ENCODE measurements at regions not wholly inside any gene's neighbourhood (a gene's known extent, or its start where the extent isn't known, plus 50 kb on each side); places are given as distances from the start of the nearest gene placed in this dataset.

DNA sequence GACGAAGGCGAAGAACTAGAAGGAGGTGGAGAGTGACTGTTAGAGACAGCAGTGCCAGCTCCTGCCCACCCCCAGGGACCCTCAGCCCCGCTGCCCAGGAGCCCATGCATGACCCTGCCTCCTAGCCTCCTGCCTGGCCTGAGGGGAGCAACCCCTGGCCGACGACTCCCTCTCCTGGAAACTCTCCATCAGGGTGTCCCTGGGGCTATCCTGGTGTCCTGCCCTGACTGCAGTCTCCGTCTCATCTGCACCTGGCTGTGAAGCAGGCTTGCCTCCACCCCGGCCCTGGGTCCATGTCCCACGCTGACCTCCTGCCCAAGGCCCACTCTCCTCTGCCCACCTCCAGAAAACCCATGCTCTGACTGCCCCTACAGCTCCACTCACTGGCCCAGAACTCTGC, 120.2 kb downstream of the RPIA start:
- H3K9ac ChIP-seq (ENCODE audit: low read length) = no peak overlapping the region; the same call in 1 of the 2 replicates
- H3K4me1 ChIP-seq (ENCODE audit: low read length) = peaks cover 20% of the 10 kb centered on the region
- no peaks in the 10 kb centered on the region for H3K27me3 ChIP-seq (ENCODE audit: low read length)
- DNase-seq = no peak
- no peak overlapping the region for H2AFZ ChIP-seq (ENCODE audit: low read length)
- no peaks in the 10 kb centered on the region for H3K36me3 ChIP-seq (ENCODE audit: insufficient read depth, low read length)
- peaks cover 7% of the 10 kb centered on the region; the same call in 1 of the 2 replicates for H3K9me3 ChIP-seq (ENCODE audit: low read length)
- no peak overlapping the region for H3K4me2 ChIP-seq (ENCODE audit: low read depth, low read length, poor library complexity, severe bottlenecking)
- H3K4me3 ChIP-seq (ENCODE audit: low read length) = no peak overlapping the region
- H3K9me2 ChIP-seq (replicated peaks; ENCODE audit: insufficient read depth, low read length) = no peaks in the 10 kb centered on the region
- H3K79me2 ChIP-seq (ENCODE audit: low read length) = no peaks in the 10 kb centered on the region
- no peak overlapping the region for H3K27ac ChIP-seq (ENCODE audit: low read length)
- H4K20me1 ChIP-seq (ENCODE audit: insufficient read depth, low read depth, low read length) = no peaks in the 10 kb centered on the region

DNA sequence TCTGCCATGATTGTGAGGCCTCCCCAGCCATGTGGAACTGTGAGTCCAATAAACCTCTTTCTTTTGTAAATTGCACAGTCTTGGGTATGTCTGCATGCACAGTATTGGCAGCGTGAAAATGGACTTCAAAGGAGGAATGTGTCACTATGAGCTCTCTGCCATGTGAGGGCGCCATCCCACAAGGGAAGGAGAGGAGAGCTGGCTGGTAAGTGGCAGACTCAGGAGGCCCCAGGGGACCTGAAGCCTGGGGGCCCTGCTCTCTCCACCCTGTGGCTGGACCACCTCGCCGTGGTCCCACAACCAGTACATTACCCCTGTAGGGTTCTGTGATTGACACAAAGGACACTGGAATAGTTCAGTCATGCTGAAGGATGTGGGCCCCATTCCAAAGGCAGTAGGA, 122.1 kb downstream of the RPIA start:
- no peak overlapping the region for H3K27ac ChIP-seq (ENCODE audit: low read length)
- H3K79me2 ChIP-seq (ENCODE audit: low read length) = no peaks in the 10 kb centered on the region
- H3K36me3 ChIP-seq (ENCODE audit: insufficient read depth, low read length) = no peaks in the 10 kb centered on the region
- H3K4me2 ChIP-seq (ENCODE audit: low read depth, low read length, poor library complexity, severe bottlenecking) = no peak overlapping the region
- no peak overlapping the region for H2AFZ ChIP-seq (ENCODE audit: low read length)
- H3K4me3 ChIP-seq (ENCODE audit: low read length) = no peak overlapping the region
- no peaks in the 10 kb centered on the region for H3K27me3 ChIP-seq (ENCODE audit: low read length)
- H4K20me1 ChIP-seq (ENCODE audit: insufficient read depth, low read depth, low read length) = no peaks in the 10 kb centered on the region
- DNase-seq = peak; percentile 88
- peaks cover 7% of the 10 kb centered on the region; the same call in 1 of the 2 replicates for H3K9me3 ChIP-seq (ENCODE audit: low read length)
- H3K4me1 ChIP-seq (ENCODE audit: low read length) = peaks cover 20% of the 10 kb centered on the region
- H3K9ac ChIP-seq (ENCODE audit: low read length) = no peak overlapping the region
- H3K9me2 ChIP-seq (replicated peaks; ENCODE audit: insufficient read depth, low read length) = no peaks in the 10 kb centered on the region

DNA sequence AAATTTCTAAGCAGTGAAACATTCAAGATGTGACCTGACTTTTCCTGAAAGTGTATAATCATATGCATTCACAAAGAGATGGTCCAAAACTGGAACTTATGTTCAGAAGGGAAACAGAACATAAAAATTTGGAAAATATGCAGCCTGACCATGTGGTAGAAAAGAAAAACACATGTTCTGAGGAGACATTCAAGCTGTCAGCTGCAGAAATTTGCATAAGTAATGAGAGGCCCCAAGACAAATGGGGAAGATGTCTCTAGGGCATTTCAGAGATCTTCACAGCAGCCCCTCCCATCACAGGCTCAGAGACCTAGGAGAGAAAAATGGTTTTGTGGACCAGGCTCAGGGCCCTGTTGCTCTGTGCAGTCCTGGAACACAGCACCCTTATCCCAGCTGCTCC, 123.8 kb downstream of the RPIA start:
- H3K4me1 ChIP-seq (ENCODE audit: low read length) = peaks cover 16% of the 10 kb centered on the region

GRCh38 chr2:88815697-88816096, 124.2 kb downstream of the RPIA start:
- no peak overlapping the region for H2AFZ ChIP-seq (ENCODE audit: low read length)
- H3K79me2 ChIP-seq (ENCODE audit: low read length) = no peaks in the 10 kb centered on the region
- H3K4me1 ChIP-seq (ENCODE audit: low read length) = peaks cover 16% of the 10 kb centered on the region
- no peak for DNase-seq
- peak overlapping the region; percentile 59; the same call in 1 of the 2 replicates for H3K27ac ChIP-seq (ENCODE audit: low read length)
- H4K20me1 ChIP-seq (ENCODE audit: insufficient read depth, low read depth, low read length) = no peaks in the 10 kb centered on the region
- H3K27me3 ChIP-seq (ENCODE audit: low read length) = no peaks in the 10 kb centered on the region
- no peak overlapping the region; the same call in 1 of the 2 replicates for H3K4me3 ChIP-seq (ENCODE audit: low read length)
- H3K36me3 ChIP-seq (ENCODE audit: insufficient read depth, low read length) = no peaks in the 10 kb centered on the region
- H3K4me2 ChIP-seq (ENCODE audit: low read depth, low read length, poor library complexity, severe bottlenecking) = peak overlapping the region; percentile 24
- no peak overlapping the region for H3K9ac ChIP-seq (ENCODE audit: low read length)
- no peaks in the 10 kb centered on the region for H3K9me2 ChIP-seq (replicated peaks; ENCODE audit: insufficient read depth, low read length)
- H3K9me3 ChIP-seq (ENCODE audit: low read length) = peaks cover 7% of the 10 kb centered on the region; the same call in 1 of the 2 replicates

More for the DNA sequence above, 123.8 kb downstream of the RPIA start:
- Histone ChIP-seq H2AFZ (ENCODE audit: low read length) (no peak overlapping the region), H4K20me1 (ENCODE audit: insufficient read depth, low read depth, low read length) (no peaks in the 10 kb centered on the region), H3K9ac (ENCODE audit: low read length) (no peak overlapping the region), H3K4me3 (ENCODE audit: low read length) (no peak overlapping the region; the same call in 1 of the 2 replicates), H3K27ac (ENCODE audit: low read length) (peak overlapping the region; percentile 59), H3K79me2 (ENCODE audit: low read length) (no peaks in the 10 kb centered on the region), H3K27me3 (ENCODE audit: low read length) (no peaks in the 10 kb centered on the region), H3K9me2 (replicated peaks; ENCODE audit: insufficient read depth, low read length) (no peaks in the 10 kb centered on the region), H3K36me3 (ENCODE audit: insufficient read depth, low read length) (no peaks in the 10 kb centered on the region), H3K4me2 (ENCODE audit: low read depth, low read length, poor library complexity, severe bottlenecking) (peak overlapping the region; percentile 24), H3K9me3 (ENCODE audit: low read length) (peaks cover 7% of the 10 kb centered on the region; the same call in 1 of the 2 replicates)
- peak; percentile 80 for DNase-seq

- H3K4me3 ChIP-seq (ENCODE audit: low read length) = no peak overlapping the region
- no peak overlapping the region for H3K4me2 ChIP-seq (ENCODE audit: low read depth, low read length, poor library complexity, severe bottlenecking)
- no peak overlapping the region for H3K9ac ChIP-seq (ENCODE audit: low read length)
- no peaks in the 10 kb centered on the region for H3K36me3 ChIP-seq (ENCODE audit: insufficient read depth, low read length)
- no peaks in the 10 kb centered on the region for H4K20me1 ChIP-seq (ENCODE audit: insufficient read depth, low read depth, low read length)
- H3K9me3 ChIP-seq (ENCODE audit: low read length) = peaks cover 7% of the 10 kb centered on the region; the same call in 1 of the 2 replicates
- H3K9me2 ChIP-seq (replicated peaks; ENCODE audit: insufficient read depth, low read length) = no peaks in the 10 kb centered on the region
- H3K27ac ChIP-seq (ENCODE audit: low read length) = no peak overlapping the region
- no peaks in the 10 kb centered on the region for H3K27me3 ChIP-seq (ENCODE audit: low read length)
- DNase-seq = no peak
- H3K79me2 ChIP-seq (ENCODE audit: low read length) = no peaks in the 10 kb centered on the region
- no peak overlapping the region for H2AFZ ChIP-seq (ENCODE audit: low read length)
- H3K4me1 ChIP-seq (ENCODE audit: low read length) = peaks cover 16% of the 10 kb centered on the region
Measured at GRCh38 chr2:88818381-88818780, 126.9 kb downstream of the RPIA start.

- H3K27me3 ChIP-seq (ENCODE audit: low read length) = no peaks in the 10 kb centered on the region
- no peak overlapping the region for H3K9ac ChIP-seq (ENCODE audit: low read length)
- no peak overlapping the region for H2AFZ ChIP-seq (ENCODE audit: low read length)
- H3K9me3 ChIP-seq (ENCODE audit: low read length) = no peaks in the 10 kb centered on the region
- no peak for DNase-seq
- no peak overlapping the region for H3K27ac ChIP-seq (ENCODE audit: low read length)
- H3K4me1 ChIP-seq (ENCODE audit: low read length) = peaks cover 29% of the 10 kb centered on the region
- H3K36me3 ChIP-seq (ENCODE audit: insufficient read depth, low read length) = no peaks in the 10 kb centered on the region
- H3K9me2 ChIP-seq (replicated peaks; ENCODE audit: insufficient read depth, low read length) = no peaks in the 10 kb centered on the region
- no peaks in the 10 kb centered on the region for H4K20me1 ChIP-seq (ENCODE audit: insufficient read depth, low read depth, low read length)
- no peak overlapping the region for H3K4me2 ChIP-seq (ENCODE audit: low read depth, low read length, poor library complexity, severe bottlenecking)
- H3K79me2 ChIP-seq (ENCODE audit: low read length) = no peaks in the 10 kb centered on the region
- no peak overlapping the region for H3K4me3 ChIP-seq (ENCODE audit: low read length)
Measured at GRCh38 chr2:88824951-88825350, 133.5 kb downstream of the RPIA start.

DNA sequence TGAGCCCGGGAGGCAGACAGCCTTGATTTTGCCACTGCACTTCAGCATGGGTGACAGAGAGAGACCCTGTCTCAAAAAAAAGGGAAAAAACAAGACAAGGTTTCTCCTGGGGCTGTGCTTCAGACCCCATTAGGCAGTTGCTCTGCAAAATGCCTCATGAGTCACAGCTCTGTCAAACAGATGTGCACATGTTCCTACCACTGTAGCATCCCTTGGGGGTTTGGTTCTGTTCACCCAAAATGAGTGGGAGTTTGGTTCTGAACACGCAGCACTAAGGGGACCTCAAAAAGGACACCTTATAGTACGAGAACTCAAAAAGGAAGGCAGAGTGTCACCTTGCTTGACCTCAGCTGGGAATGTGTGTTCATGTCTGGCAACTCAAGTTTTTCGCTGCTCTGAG, 134.9 kb downstream of the RPIA start:
- peak; percentile 46 for DNase-seq
- Histone ChIP-seq H3K9me2 (replicated peaks; ENCODE audit: insufficient read depth, low read length) (no peaks in the 10 kb centered on the region), H3K9me3 (ENCODE audit: low read length) (no peaks in the 10 kb centered on the region), H2AFZ (ENCODE audit: low read length) (no peak overlapping the region; the same call in 1 of the 2 replicates), H3K4me2 (ENCODE audit: low read depth, low read length, poor library complexity, severe bottlenecking) (no peak overlapping the region), H3K9ac (ENCODE audit: low read length) (no peak overlapping the region), H3K27ac (ENCODE audit: low read length) (no peak overlapping the region), H3K4me1 (ENCODE audit: low read length) (peaks cover 44% of the 10 kb centered on the region), H3K36me3 (ENCODE audit: insufficient read depth, low read length) (no peaks in the 10 kb centered on the region), H4K20me1 (ENCODE audit: insufficient read depth, low read depth, low read length) (no peaks in the 10 kb centered on the region), H3K27me3 (ENCODE audit: low read length) (no peaks in the 10 kb centered on the region), H3K4me3 (ENCODE audit: low read length) (no peak overlapping the region), H3K79me2 (ENCODE audit: low read length) (no peaks in the 10 kb centered on the region)

- DNase-seq = no peak
- H3K79me2 ChIP-seq (ENCODE audit: low read length) = peaks cover 6% of the 10 kb centered on the region; the same call in 1 of the 2 replicates
- H3K27me3 ChIP-seq (ENCODE audit: low read length) = no peaks in the 10 kb centered on the region
- H2AFZ ChIP-seq (ENCODE audit: low read length) = no peak overlapping the region
- H3K4me1 ChIP-seq (ENCODE audit: low read length) = peaks cover 58% of the 10 kb centered on the region
- no peak overlapping the region for H3K9ac ChIP-seq (ENCODE audit: low read length)
- H3K4me2 ChIP-seq (ENCODE audit: low read depth, low read length, poor library complexity, severe bottlenecking) = no peak overlapping the region
- H3K9me3 ChIP-seq (ENCODE audit: low read length) = no peaks in the 10 kb centered on the region
- H4K20me1 ChIP-seq (ENCODE audit: insufficient read depth, low read depth, low read length) = no peaks in the 10 kb centered on the region
- H3K27ac ChIP-seq (ENCODE audit: low read length) = no peak overlapping the region
- H3K9me2 ChIP-seq (replicated peaks; ENCODE audit: insufficient read depth, low read length) = no peaks in the 10 kb centered on the region
- no peak overlapping the region for H3K4me3 ChIP-seq (ENCODE audit: low read length)
- H3K36me3 ChIP-seq (ENCODE audit: insufficient read depth, low read length) = no peaks in the 10 kb centered on the region
Measured at GRCh38 chr2:88827821-88828220, 136.3 kb downstream of the RPIA start.
